ENCODE measurements at regions not wholly inside any gene's neighbourhood (a gene's known extent, or its start where the extent isn't known, plus 50 kb on each side); places are given as distances from the start of the nearest gene placed in this dataset.
A peak's percentile ranks its signal among the peaks of the same experiment; 100 is the strongest.

DNA sequence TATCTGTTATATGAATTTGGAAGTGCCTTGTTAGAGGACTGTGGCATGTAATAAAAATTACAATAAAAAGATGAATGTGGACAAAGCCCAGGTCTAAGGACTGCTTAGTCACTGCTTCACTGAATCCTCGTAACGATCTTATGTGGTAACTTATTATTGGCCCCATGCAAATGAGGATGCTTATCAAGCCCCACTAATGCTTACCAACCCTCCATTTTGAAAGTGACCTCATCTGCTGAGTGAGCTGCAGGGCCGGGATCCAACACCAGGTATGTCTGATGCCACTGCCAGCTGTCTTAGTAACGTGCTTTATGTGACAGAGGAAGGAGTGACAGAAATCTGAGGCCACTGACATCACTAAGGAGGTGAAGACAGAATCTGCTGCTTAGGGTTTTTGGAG is 65.3 kb upstream of the CCDC85A start:
- Histone ChIP-seq H3K27ac (ENCODE audit: low read depth, low read length) (no peak overlapping the region), H2AFZ (ENCODE audit: insufficient read depth, low read length, poor library complexity) (no peak overlapping the region), H2BK5ac (ENCODE audit: low read depth, low read length, poor library complexity) (no peak overlapping the region), H4K8ac (ENCODE audit: low read depth, low read length) (peak overlapping the region; percentile 66), H3K14ac (ENCODE audit: low read length) (no peak overlapping the region), H4K12ac (ENCODE audit: low read depth, low read length) (no peak overlapping the region), H3K18ac (ENCODE audit: low read length) (no peak overlapping the region), H3K4me2 (ENCODE audit: low read length) (no peak overlapping the region), H3K9me3 (ENCODE audit: insufficient read depth, low read depth, low read length) (no peaks in the 10 kb centered on the region), H3K4me1 (ENCODE audit: control insufficient read depth in 1 of 2, insufficient read depth in 2 of 2, low read length in 2 of 2) (peaks cover 5 to 8% of the 10 kb centered on the region in 2 experiments), H2BK120ac (ENCODE audit: insufficient read depth, low read length, poor library complexity) (no peak overlapping the region), H3K9ac (ENCODE audit: low read length) (no peak overlapping the region), H2BK12ac (ENCODE audit: low read length) (no peak overlapping the region), H3K27me3 (ENCODE audit: insufficient read depth, low read length) (no peaks in the 10 kb centered on the region), H3K36me3 (ENCODE audit: control insufficient read depth in 1 of 2, insufficient read depth in 2 of 2, low read length in 2 of 2) (no peaks in the 10 kb centered on the region), H3K23ac (ENCODE audit: low read length) (no peak overlapping the region), H2AK5ac (ENCODE audit: low read length) (no peak overlapping the region), H3K4me3 (ENCODE audit: low read depth, low read length) (no peak overlapping the region), H4K91ac (ENCODE audit: low read depth, low read length) (no peak overlapping the region), H3K79me1 (ENCODE audit: low read length) (no peaks in the 10 kb centered on the region), H3K4ac (ENCODE audit: low read depth, low read length) (no peak overlapping the region), H3K79me2 (ENCODE audit: control insufficient read depth, insufficient read depth, low read length, poor library complexity) (no peaks in the 10 kb centered on the region)
- DNase-seq = no peak
- WGBS (ENCODE audit: extremely low coverage, insufficient coverage, insufficient read length) = no CpG with 5 or more reads among the region's 4 CpGs

DNA sequence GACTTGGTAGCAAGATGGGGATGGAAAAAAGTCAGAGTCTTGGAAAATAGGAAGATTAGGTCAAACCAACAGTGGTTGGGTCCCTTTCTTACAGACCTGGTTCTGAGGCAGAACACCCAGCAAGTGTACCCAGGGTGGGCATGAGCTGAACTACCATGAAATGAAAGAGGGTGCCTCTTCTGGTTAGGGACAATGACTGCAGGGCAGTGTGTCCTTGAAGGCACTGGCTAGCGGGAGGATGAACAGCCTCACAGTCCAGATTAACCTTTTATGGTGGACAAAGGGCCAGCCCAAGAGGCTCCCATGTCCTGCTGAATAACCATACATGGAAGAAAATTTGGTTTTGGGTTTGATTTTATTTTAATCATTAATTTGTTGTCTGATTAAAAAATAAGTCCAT is 61.8 kb upstream of the CCDC85A start:
- Histone ChIP-seq H2BK120ac (ENCODE audit: insufficient read depth, low read length, poor library complexity) (no peak overlapping the region), H3K79me1 (ENCODE audit: low read length) (no peaks in the 10 kb centered on the region), H3K9ac (ENCODE audit: low read length) (no peak overlapping the region), H2BK5ac (ENCODE audit: low read depth, low read length, poor library complexity) (no peak overlapping the region), H3K4me1 (ENCODE audit: control insufficient read depth in 1 of 2, insufficient read depth in 2 of 2, low read length in 2 of 2) (peaks cover 0 to 3% of the 10 kb centered on the region in 2 experiments), H3K36me3 (ENCODE audit: control insufficient read depth in 1 of 2, insufficient read depth in 2 of 2, low read length in 2 of 2) (no peaks in the 10 kb centered on the region), H3K27me3 (ENCODE audit: insufficient read depth, low read length) (no peaks in the 10 kb centered on the region), H3K18ac (ENCODE audit: low read length) (no peak overlapping the region), H2AK5ac (ENCODE audit: low read length) (no peak overlapping the region), H3K23ac (ENCODE audit: low read length) (no peak overlapping the region), H3K4me3 (ENCODE audit: low read depth, low read length) (no peak overlapping the region), H2BK12ac (ENCODE audit: low read length) (no peak overlapping the region), H2AFZ (ENCODE audit: insufficient read depth, low read length, poor library complexity) (no peak overlapping the region), H4K8ac (ENCODE audit: low read depth, low read length) (no peak overlapping the region), H3K79me2 (ENCODE audit: control insufficient read depth, insufficient read depth, low read length, poor library complexity) (no peaks in the 10 kb centered on the region), H3K4me2 (ENCODE audit: low read length) (no peak overlapping the region), H3K9me3 (ENCODE audit: insufficient read depth, low read depth, low read length) (no peaks in the 10 kb centered on the region), H3K27ac (ENCODE audit: low read depth, low read length) (no peak overlapping the region), H4K91ac (ENCODE audit: low read depth, low read length) (no peak overlapping the region), H3K4ac (ENCODE audit: low read depth, low read length) (no peak overlapping the region), H3K14ac (ENCODE audit: low read length) (no peak overlapping the region), H4K12ac (ENCODE audit: low read depth, low read length) (no peak overlapping the region)
- WGBS (ENCODE audit: extremely low coverage, insufficient coverage, insufficient read length) = no CpG with 5 or more reads among the region's 1 CpG
- no peak for DNase-seq

DNA sequence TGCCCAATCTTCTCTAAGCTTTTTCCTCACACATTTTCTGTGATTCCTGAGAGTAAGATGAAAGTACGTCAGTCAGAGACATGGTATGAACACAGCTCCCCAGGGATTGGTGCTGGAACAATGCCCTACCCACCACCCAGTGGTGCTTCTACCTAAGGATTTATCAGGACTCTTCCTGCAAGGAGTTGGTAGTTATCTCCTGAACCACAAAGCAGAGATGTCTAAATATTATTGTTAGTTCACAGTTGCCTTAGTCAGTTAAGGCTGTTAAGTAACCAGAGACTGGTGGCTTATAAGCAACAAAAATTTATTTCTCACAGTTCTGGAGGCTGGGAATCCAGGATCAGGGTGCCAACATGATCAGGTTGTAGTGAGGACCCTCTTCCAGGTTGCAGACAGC is 60.3 kb upstream of the CCDC85A start:
- no peak overlapping the region for H3K4ac ChIP-seq (ENCODE audit: low read depth, low read length)
- no peak overlapping the region for H3K18ac ChIP-seq (ENCODE audit: low read length)
- no peak overlapping the region for H2AK5ac ChIP-seq (ENCODE audit: low read length)
- no peak overlapping the region for H2BK5ac ChIP-seq (ENCODE audit: low read depth, low read length, poor library complexity)
- no peaks in the 10 kb centered on the region for H3K4me1 ChIP-seq (ENCODE audit: control insufficient read depth in 1 of 2, insufficient read depth in 2 of 2, low read length in 2 of 2)
- H3K79me2 ChIP-seq (ENCODE audit: control insufficient read depth, insufficient read depth, low read length, poor library complexity) = no peaks in the 10 kb centered on the region
- H3K9me3 ChIP-seq (ENCODE audit: insufficient read depth, low read depth, low read length) = no peaks in the 10 kb centered on the region
- no peak overlapping the region for H3K23ac ChIP-seq (ENCODE audit: low read length)
- no peak overlapping the region for H4K91ac ChIP-seq (ENCODE audit: low read depth, low read length)
- H3K9ac ChIP-seq (ENCODE audit: low read length) = no peak overlapping the region
- no peak overlapping the region for H4K8ac ChIP-seq (ENCODE audit: low read depth, low read length)
- H4K12ac ChIP-seq (ENCODE audit: low read depth, low read length) = no peak overlapping the region
- H3K27ac ChIP-seq (ENCODE audit: low read depth, low read length) = no peak overlapping the region
- H3K14ac ChIP-seq (ENCODE audit: low read length) = no peak overlapping the region
- no peaks in the 10 kb centered on the region for H3K36me3 ChIP-seq (ENCODE audit: control insufficient read depth in 1 of 2, insufficient read depth in 2 of 2, low read length in 2 of 2)
- H2AFZ ChIP-seq (ENCODE audit: insufficient read depth, low read length, poor library complexity) = no peak overlapping the region
- no peaks in the 10 kb centered on the region for H3K79me1 ChIP-seq (ENCODE audit: low read length)
- WGBS (ENCODE audit: extremely low coverage, insufficient coverage, insufficient read length) = no CpG with 5 or more reads among the region's 1 CpG
- DNase-seq = no peak
- H2BK120ac ChIP-seq (ENCODE audit: insufficient read depth, low read length, poor library complexity) = no peak overlapping the region
- no peak overlapping the region for H3K4me2 ChIP-seq (ENCODE audit: low read length)
- H3K4me3 ChIP-seq (ENCODE audit: low read depth, low read length) = no peak overlapping the region
- no peaks in the 10 kb centered on the region for H3K27me3 ChIP-seq (ENCODE audit: insufficient read depth, low read length)
- H2BK12ac ChIP-seq (ENCODE audit: low read length) = no peak overlapping the region

DNA sequence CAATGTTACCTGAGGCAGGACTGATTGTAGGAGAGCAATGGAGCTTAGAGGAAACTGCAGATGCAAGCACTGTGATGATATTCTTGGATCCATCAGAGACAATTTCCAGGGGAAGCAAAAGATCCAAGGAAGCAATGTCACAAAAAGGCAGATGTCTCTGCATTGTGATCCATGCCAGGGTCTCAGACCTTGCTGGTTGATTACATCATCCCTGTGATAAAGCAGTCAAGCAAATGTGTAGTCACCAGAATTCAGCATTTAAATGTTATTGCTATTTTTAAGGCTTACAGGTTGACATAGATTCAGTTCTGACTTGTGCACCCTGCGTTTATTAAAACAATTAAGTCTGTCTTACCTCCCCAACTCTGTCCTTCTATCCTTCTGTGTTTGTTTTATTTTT is 56.8 kb upstream of the CCDC85A start:
- Histone ChIP-seq H2AFZ (ENCODE audit: insufficient read depth, low read length, poor library complexity) (no peak overlapping the region), H2BK120ac (ENCODE audit: insufficient read depth, low read length, poor library complexity) (no peak overlapping the region), H3K4ac (ENCODE audit: low read depth, low read length) (no peak overlapping the region), H3K9me3 (ENCODE audit: insufficient read depth, low read depth, low read length) (no peaks in the 10 kb centered on the region), H2BK5ac (ENCODE audit: low read depth, low read length, poor library complexity) (no peak overlapping the region), H3K18ac (ENCODE audit: low read length) (no peak overlapping the region), H3K36me3 (ENCODE audit: control insufficient read depth in 1 of 2, insufficient read depth in 2 of 2, low read length in 2 of 2) (no peaks in the 10 kb centered on the region), H4K91ac (ENCODE audit: low read depth, low read length) (no peak overlapping the region), H3K4me1 (ENCODE audit: control insufficient read depth in 1 of 2, insufficient read depth in 2 of 2, low read length in 2 of 2) (no peaks in the 10 kb centered on the region), H2BK12ac (ENCODE audit: low read length) (no peak overlapping the region), H3K23ac (ENCODE audit: low read length) (no peak overlapping the region), H3K14ac (ENCODE audit: low read length) (no peak overlapping the region), H3K9ac (ENCODE audit: low read length) (no peak overlapping the region), H4K8ac (ENCODE audit: low read depth, low read length) (no peak overlapping the region), H3K4me3 (ENCODE audit: low read depth, low read length) (no peak overlapping the region), H3K79me1 (ENCODE audit: low read length) (no peaks in the 10 kb centered on the region), H3K79me2 (ENCODE audit: control insufficient read depth, insufficient read depth, low read length, poor library complexity) (no peaks in the 10 kb centered on the region), H4K12ac (ENCODE audit: low read depth, low read length) (no peak overlapping the region), H3K4me2 (ENCODE audit: low read length) (no peak overlapping the region), H3K27ac (ENCODE audit: low read depth, low read length) (no peak overlapping the region), H3K27me3 (ENCODE audit: insufficient read depth, low read length) (no peaks in the 10 kb centered on the region), H2AK5ac (ENCODE audit: low read length) (no peak overlapping the region)
- WGBS (ENCODE audit: extremely low coverage, insufficient coverage, insufficient read length) = no CpG with 5 or more reads among the region's 1 CpG
- DNase-seq = no peak
